AG10803 (cell line): ENCODE measurements at regions not wholly inside any gene's neighbourhood (a gene's known extent, or its start where the extent isn't known, plus 50 kb on each side); places are given as distances from the start of the nearest gene placed in this dataset.

Source experiments
- DNase-seq: peaks from one replicate; pipeline ENCODE4 v3.0.0; 2010; ENCODE audit warnings: low read depth
- H3K4me3 ChIP-seq: 2 replicates; pipeline ENCODE4 v1.5.1; 2011; ENCODE audit warnings: mild to moderate bottlenecking, low read length, control low read depth
- TF ChIP-seq, protein P1 (sequence below): conservative IDR thresholded peaks from 2 replicates; pipeline ENCODE4 v1.5.1; 2011; ENCODE audit warnings: mild to moderate bottlenecking, low read length, control low read depth, inconsistent platforms

DNA sequence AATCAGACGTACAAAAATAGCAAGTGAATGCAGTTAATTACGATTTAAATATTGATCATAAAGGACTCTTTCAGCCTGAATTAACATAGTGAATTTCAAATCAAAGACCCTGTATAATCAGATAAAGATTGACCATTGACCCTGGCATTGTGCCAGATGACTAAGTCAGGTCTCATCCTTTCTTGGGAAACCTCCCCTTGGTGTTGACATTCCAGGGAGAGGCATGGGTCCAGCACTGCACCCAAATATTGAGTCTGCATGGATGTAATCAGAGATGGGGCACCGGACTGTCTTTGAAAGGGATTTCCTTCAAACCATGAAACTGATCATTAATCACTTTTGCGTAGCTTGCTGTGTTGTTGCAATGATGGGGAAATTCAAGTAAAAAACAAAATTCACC, 1138.2 kb downstream of the BCL11B start:
- no peak overlapping the region for H3K4me3 ChIP-seq
- TF ChIP-seq, protein P1, sequence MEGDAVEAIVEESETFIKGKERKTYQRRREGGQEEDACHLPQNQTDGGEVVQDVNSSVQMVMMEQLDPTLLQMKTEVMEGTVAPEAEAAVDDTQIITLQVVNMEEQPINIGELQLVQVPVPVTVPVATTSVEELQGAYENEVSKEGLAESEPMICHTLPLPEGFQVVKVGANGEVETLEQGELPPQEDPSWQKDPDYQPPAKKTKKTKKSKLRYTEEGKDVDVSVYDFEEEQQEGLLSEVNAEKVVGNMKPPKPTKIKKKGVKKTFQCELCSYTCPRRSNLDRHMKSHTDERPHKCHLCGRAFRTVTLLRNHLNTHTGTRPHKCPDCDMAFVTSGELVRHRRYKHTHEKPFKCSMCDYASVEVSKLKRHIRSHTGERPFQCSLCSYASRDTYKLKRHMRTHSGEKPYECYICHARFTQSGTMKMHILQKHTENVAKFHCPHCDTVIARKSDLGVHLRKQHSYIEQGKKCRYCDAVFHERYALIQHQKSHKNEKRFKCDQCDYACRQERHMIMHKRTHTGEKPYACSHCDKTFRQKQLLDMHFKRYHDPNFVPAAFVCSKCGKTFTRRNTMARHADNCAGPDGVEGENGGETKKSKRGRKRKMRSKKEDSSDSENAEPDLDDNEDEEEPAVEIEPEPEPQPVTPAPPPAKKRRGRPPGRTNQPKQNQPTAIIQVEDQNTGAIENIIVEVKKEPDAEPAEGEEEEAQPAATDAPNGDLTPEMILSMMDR = no peak
- DNase-seq = no peak

DNA sequence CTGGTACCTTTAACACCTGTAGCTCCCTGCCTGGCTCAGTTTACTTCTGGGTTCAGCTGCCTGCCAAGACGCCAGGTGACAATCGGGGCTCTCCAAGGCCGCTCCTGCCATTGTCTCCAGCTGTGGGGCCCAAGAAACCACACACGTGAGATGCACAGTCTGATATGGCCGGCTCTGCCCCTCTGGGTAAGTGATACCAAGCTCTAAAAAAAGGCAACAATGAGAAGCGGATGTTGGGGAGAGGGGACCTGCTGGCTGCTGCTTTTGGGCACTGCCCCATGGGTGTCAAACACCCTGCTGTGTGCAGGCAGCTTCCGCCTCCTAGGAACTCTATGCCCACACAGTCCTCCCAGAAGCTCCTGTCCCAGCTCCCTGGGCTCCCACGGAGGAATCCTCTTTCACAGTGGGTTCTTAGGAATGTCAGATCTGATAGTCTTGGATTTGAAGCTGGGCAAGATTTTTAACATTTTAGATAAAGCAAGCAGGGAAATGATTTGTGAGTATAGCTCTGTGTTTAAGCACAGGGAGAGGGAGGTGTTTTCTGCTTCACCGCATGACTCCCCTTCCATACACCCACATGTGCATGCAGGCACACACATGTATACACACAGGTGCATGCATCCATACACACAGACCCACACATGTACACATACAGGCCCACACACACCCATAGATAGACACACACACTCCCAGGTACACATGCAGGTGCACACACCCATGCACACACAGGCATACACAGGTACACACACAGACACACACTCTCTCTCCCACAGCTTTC, 1135.8 kb downstream of the BCL11B start:
- H3K4me3 ChIP-seq = no peak overlapping the region
- DNase-seq = no peak
- TF ChIP-seq, protein P1 = no peak

DNA sequence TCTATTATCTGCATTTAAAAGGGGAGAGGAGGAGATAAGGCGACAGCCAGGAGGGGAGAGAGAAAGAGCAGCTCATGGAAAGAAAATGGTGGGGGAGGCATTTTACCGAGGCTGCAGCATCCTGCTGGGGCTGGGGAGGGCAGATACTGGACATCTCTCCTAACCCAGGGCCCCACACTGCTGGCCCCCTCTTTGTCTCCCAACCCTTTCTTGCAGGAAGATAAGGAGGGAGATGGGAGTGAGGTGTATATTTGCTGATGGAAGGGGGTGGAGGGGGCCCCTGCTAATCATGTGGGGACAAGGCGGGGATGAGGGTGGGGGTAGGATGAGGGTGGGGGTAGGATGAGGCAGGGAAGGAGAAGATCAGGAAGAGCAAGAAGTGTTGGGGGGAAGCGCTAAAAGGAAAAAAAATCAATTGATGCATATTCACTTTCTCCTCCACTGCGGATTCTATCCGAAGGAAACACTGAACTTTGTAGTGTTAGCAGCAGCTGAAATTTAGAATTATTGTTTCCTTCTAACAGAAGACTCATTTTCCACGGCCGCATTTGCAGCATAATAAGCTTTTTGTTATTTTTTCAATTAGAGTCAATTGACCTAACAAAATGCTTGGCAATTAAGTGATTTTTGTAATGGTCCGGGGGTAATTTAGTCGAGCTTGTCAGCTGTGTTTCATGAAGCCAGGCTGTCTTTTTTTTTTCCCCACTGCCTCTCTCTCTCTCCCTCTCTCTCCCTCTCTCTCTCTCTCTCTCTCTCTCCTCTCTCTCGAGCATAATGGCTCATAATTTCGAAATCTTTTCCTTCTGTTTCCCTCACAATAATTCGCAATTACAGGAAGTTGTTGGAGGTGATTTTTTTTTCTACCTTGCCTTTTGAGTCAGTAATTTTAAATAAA, 1134.6 kb downstream of the BCL11B start:
- DNase-seq = peak; percentile 20
- no peak overlapping the region for H3K4me3 ChIP-seq
- TF ChIP-seq, protein P1 = no peak

DNA sequence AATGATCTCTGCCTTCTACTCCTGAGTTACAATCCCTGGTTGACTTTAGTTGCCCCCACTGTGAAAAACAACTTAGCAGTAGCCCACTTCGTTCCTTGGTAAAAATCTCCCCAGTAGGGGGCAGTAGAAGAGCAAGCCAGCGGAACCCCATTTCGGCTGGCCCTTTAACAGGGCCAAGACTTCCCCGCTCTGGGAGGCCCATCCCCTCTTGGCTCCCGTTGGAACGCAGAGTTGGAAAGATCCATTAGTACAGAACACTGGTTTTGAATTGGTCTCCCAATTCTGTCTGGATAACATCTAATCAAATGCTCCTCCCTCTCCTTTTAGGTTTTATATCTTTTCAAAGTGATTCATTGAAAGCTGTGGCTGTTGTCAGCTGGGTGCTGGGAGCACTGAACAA, 1133.3 kb downstream of the BCL11B start:
- peak; percentile 16 for DNase-seq
- TF ChIP-seq, protein P1 = peak; percentile 59
- H3K4me3 ChIP-seq = no peak overlapping the region

DNA sequence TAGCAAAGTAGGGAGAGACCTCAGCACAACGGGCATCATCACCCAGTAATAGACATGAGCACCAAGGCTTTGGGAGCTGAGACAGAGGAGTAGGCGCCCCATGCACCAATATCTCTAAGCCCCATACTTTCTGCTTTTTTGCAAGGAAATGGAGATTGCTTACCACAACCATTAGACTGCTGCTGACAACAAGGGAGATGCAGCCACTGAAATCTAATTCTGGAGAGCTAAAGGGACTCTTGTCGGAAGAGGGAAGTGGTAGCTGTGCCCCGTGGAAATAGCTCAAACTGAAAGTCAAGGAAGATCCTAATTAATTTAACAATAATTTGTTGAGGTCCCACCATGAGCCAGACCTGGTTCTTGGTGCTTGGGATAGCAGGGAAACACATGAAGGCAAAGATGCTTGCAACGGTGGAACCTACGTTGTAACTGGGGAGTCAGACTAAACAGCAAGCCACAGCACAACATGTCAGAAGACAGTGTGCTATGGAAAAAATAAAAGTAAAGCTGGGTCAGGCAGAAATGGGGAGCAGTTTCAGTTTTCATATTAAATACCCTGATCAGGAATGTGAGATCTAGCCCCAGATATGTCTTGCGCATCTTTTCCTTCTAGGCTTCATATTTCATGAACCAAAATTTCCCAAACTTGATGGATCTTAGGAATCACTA, 1131.0 kb downstream of the BCL11B start:
- TF ChIP-seq, protein P1 = no peak
- no peak overlapping the region for H3K4me3 ChIP-seq
- no peak for DNase-seq

DNA sequence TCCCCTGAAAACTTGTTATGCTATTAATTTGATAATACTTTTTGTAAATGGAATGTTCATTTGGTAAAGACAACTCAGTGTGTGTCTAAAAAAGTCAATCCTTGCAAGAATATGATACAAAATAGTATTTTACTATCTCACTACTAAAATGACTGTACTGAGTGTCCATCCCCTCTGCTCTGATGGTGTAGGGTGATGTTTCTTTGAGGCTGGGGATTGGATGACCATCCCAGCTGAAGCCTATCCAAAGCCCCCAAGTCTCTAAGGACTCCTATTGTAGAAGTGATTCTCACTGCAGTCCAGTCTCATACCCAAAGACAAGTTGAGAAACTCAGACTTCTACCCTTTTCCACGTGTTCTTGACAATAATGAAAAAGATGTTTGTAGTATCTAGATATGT, 1128.4 kb downstream of the BCL11B start:
- TF ChIP-seq, protein P1 = no peak
- no peak overlapping the region for H3K4me3 ChIP-seq
- no peak for DNase-seq
